Gastrocnemius medialis (tissue), 4 donors: ENCODE measurements at regions not wholly inside any gene's neighbourhood (a gene's known extent, or its start where the extent isn't known, plus 50 kb on each side); places are given as distances from the start of the nearest gene placed in this dataset.

ENCODE experiments used
- POLR2A ChIP-seq, 2 donors: fragments of 450-650 bp; IDR thresholded peaks; one replicate each; pipeline ENCODE4 v1.6.1; 2017; ENCODE audit warnings: antibody characterized with exemption in 2 of 2, mild to moderate bottlenecking in 2 of 2, moderate library complexity in 2 of 2
- TF ChIP-seq, protein P1 (sequence below), 5 experiments: fragments of 450-650 bp in 3 of 5; fragments of 200-600 bp in 2 of 5; sonication (generic) in 2 of 5; IDR thresholded peaks in 4 of 5; conservative IDR thresholded peaks in 1 of 5; 1 replicate in 4 of 5; 2 replicates in 1 of 5; pipeline ENCODE4 v1.5.1; 2016 to 2019; ENCODE audit warnings: antibody characterized with exemption in 5 of 5, mild to moderate bottlenecking in 3 of 5, moderate library complexity in 3 of 5

DNA sequence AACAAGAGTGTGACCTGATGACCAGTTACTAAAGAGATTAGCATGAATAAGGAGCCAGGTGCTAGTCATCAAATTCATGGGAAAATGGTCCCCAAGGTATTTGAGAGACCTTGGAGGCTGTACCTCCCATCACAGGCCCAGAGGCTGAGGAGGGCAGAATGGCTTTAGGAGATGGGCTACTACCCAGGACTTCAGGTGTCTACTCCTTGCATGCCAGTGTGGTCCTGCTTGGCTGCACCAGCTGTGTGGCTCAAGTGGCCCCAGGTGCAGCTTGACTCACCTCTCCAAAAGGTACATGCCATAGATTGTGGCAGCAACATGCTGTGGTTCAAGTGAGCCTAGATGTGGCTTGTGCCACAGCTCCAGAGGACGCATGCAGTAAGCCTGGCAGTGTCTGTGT is 56.5 kb downstream of the TANC2 start:
- TF ChIP-seq, protein P1, sequence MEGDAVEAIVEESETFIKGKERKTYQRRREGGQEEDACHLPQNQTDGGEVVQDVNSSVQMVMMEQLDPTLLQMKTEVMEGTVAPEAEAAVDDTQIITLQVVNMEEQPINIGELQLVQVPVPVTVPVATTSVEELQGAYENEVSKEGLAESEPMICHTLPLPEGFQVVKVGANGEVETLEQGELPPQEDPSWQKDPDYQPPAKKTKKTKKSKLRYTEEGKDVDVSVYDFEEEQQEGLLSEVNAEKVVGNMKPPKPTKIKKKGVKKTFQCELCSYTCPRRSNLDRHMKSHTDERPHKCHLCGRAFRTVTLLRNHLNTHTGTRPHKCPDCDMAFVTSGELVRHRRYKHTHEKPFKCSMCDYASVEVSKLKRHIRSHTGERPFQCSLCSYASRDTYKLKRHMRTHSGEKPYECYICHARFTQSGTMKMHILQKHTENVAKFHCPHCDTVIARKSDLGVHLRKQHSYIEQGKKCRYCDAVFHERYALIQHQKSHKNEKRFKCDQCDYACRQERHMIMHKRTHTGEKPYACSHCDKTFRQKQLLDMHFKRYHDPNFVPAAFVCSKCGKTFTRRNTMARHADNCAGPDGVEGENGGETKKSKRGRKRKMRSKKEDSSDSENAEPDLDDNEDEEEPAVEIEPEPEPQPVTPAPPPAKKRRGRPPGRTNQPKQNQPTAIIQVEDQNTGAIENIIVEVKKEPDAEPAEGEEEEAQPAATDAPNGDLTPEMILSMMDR (IDR thresholded peaks at IDR 0.05 in 4 of 5, conservative IDR thresholded peaks at IDR 0.05 in 1 of 5), result no peak
- no peak for TF ChIP-seq POLR2A (IDR thresholded peaks at IDR 0.05)
